Ovary (tissue), 7 donors: ENCODE measurements at regions not wholly inside any gene's neighbourhood (a gene's known extent, or its start where the extent isn't known, plus 50 kb on each side); places are given as distances from the start of the nearest gene placed in this dataset.

Source experiments
- DNase-seq, 5 donors: peaks; one replicate each; pipeline ENCODE4 v3.0.0-alpha.2; 2019 to 2020
- H3K27ac ChIP-seq, 2 donors: fragments of 200-600 bp; one replicate each; pipeline versions ENCODE4 v1.5.1 to v1.8.0; 2019 to 2022
- H3K27me3 ChIP-seq: fragments of 200-600 bp; one replicate; pipeline ENCODE4 v1.8.0; 2022
- H3K36me3 ChIP-seq: fragments of 200-600 bp; sonication (generic); one replicate; pipeline ENCODE4 v1.5.1; 2019
- H3K4me1 ChIP-seq: one replicate; pipeline ENCODE4 v1.8.1; 2013; ENCODE audit warnings: mild to moderate bottlenecking, moderate library complexity; ENCODE audit not compliant: insufficient read depth
- H3K4me3 ChIP-seq: fragments of 200-600 bp; sonication (generic); one replicate; pipeline ENCODE4 v1.5.1; 2017
- H3K9me3 ChIP-seq, 2 donors: fragments of 200-600 bp in 1 of 2; sonication (generic) in 1 of 2; one replicate each; pipeline versions ENCODE4 v1.5.1 to v1.8.1; 2013 to 2019; ENCODE audit warnings: mild to moderate bottlenecking in 1 of 2, moderate library complexity in 1 of 2
- CTCF ChIP-seq, 3 donors: fragments of 450-650 bp in 2 of 3; fragments of 200-600 bp in 1 of 3; IDR thresholded peaks; one replicate each; pipeline versions ENCODE4 v1.5.1 to v1.8.0; 2016 to 2022; ENCODE audit warnings: antibody characterized with exemption in 3 of 3, mild to moderate bottlenecking in 1 of 3
- EP300 ChIP-seq: sonication (generic); formaldehyde crosslinking; IDR thresholded peaks from one replicate; pipeline ENCODE4 v1.6.1; 2017; ENCODE audit warnings: antibody characterized with exemption
- POLR2A ChIP-seq: fragments of 450-650 bp; IDR thresholded peaks from one replicate; pipeline ENCODE4 v1.6.1; 2017; ENCODE audit warnings: antibody characterized with exemption, mild to moderate bottlenecking, moderate library complexity
- WGBS, 3 donors: extraction: QIAGEN DNeasy Blood & Tissue Kit in 1 of 3; methylation state at CpG; one replicate each; pipeline versions ENCODE4 v1.1.5 to v1.1.7; 2013 to 2017; 5-methylcytosine and 5-hydroxymethylcytosine counted together
- intact Hi-C, 4 donors: fragments of 100-400 bp; cut with DNase I; formaldehyde crosslinking; loops; one replicate each; pipeline versions ENCODE4 v1.11.0 to v1.15.1; 2022 to 2023
- donor health status: DM: no; HTN: no; CAD: no; lungs with moderate emphysema.
- donor health status: DM: no; HTN: no; CAD: no.
- donor health status: Bipolar disorder and iron deficiency.
- donor health status: DM: no; HTN: no; CAD: no.
- donor health status: DM: yes; HTN: yes; CAD: no.

DNA sequence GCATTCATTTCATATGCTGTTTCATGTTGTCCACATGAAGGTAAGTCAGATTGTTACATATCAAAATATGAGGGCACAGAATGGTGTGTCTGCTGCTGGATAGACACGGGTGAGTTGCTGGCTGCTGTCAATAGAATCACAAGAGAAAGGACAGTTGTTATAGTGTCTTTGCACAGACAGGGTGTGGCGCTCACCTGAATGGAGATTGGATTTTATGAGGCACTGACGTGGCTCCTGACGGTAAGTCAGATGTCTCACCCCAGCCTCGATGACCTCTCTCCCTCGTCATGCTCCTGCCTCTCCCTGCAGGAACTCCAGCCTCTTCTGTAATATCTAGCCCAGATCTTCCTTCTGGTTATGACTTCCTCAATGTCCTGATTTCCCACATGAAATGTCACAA, 75.4 kb upstream of the SELENOP start:
- WGBS, 3 donors, result 73 to 83% (median 81%) methylated on average over 6 of the region's 6 CpGs
- H3K27me3 ChIP-seq, result no peaks in the 10 kb centered on the region
- no peaks in the 10 kb centered on the region for H3K9me3 ChIP-seq
- H3K4me1 ChIP-seq, result no peaks in the 10 kb centered on the region
- no peak for DNase-seq
- intact Hi-C loops, result loop anchor here in 2 of 4 donors (10.0 kb wide), 3 partner anchors 82 to 1032 kb away; partner anchors contain the start of gene GHR (in 1 of the 2)
- H3K4me3 ChIP-seq, result no peak overlapping the region
- TF ChIP-seq POLR2A (no peak), EP300 (no peak), CTCF (IDR thresholded peaks at IDR 0.05) (no peak)
- H3K27ac ChIP-seq, result no peak overlapping the region
- no peaks in the 10 kb centered on the region for H3K36me3 ChIP-seq

GRCh38 chr5:42886635-42887034, 74.9 kb upstream of the SELENOP start:
- WGBS, 3 donors, result 46 to 67% (median 63%) methylated on average over 1 of the region's 1 CpG
- H3K4me3 ChIP-seq, result no peak overlapping the region
- H3K36me3 ChIP-seq, result no peaks in the 10 kb centered on the region
- TF ChIP-seq EP300, result no peak
- no peak for TF ChIP-seq POLR2A
- TF ChIP-seq CTCF (IDR thresholded peaks at IDR 0.05), result no peak
- H3K27ac ChIP-seq, result no peak overlapping the region
- no peak for DNase-seq
- no peaks in the 10 kb centered on the region for H3K9me3 ChIP-seq
- intact Hi-C loops, result loop anchor here in 2 of 4 donors (10.0 kb wide), 3 partner anchors 82 to 1032 kb away; partner anchors contain the start of gene GHR (in 1 of the 2)
- H3K27me3 ChIP-seq, result no peaks in the 10 kb centered on the region
- H3K4me1 ChIP-seq, result no peaks in the 10 kb centered on the region

DNA sequence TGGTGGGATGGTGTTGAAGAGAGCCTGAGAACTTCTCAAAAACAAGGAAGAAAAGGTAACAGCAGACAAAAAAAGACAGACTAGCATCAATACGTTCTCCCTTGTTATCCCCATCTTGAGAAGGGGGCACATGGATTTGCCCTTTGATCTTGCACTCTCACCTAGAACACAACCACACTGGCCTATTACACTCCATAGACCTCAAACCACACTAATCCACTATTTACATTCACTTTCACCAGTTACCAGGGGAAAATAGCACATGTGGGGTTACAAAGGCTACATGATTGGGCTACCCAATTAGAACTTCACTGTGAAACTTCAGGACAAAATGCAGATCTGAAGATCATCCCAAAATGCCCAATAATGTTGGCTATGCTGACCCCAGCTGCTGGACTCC, 72.6 kb upstream of the SELENOP start:
- no peaks in the 10 kb centered on the region for H3K27me3 ChIP-seq
- H3K27ac ChIP-seq, result no peak overlapping the region
- no peak for DNase-seq
- TF ChIP-seq CTCF (IDR thresholded peaks at IDR 0.05), result no peak
- intact Hi-C loops, result loop anchor here in 2 of 4 donors (10.0 kb wide), 3 partner anchors 80 to 1030 kb away; partner anchors contain the start of gene GHR (in 1 of the 2)
- H3K4me3 ChIP-seq, result no peak overlapping the region
- WGBS, 3 donors, result 79 to 87% (median 80%) methylated on average over 1 of the region's 1 CpG
- H3K9me3 ChIP-seq, result no peaks in the 10 kb centered on the region
- no peaks in the 10 kb centered on the region for H3K36me3 ChIP-seq
- H3K4me1 ChIP-seq, result no peaks in the 10 kb centered on the region

DNA sequence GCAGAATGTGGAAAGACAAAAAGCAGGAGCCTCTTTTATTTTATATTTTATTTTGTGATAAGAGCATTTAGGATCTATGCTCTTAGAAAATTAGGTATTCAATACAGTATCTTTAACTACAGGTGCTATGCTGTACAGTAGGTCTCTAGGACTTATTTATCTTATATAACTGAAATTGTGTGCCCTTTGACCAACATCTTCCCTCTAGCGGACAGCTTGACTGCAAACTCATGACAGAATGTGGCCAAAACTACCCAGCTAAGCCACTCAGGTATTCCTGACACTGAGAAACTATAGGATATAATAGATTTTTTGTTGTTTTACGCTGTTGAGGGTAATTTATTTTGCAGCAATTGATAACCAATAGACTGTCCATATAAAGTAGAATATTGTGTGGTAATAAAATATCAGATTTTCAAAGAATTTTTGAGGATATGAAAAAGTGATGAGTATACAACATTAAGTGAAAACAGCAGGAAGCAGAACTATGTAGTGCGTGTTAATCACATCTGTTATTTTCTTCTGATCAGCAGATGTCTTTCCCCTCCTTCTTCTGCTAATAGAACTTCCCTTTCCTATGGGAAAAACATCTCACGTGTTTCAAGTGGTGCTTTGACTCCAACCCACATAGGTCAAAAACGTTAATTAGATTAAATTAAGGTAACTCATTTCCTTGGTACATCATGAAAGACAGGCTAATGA, 69.9 kb upstream of the SELENOP start:
- Histone ChIP-seq H3K4me3 (no peak overlapping the region), H3K27ac (no peak overlapping the region)

More for the DNA sequence above, 69.9 kb upstream of the SELENOP start:
- H3K36me3 ChIP-seq, result no peaks in the 10 kb centered on the region
- TF ChIP-seq CTCF (IDR thresholded peaks at IDR 0.05) (no peak), EP300 (no peak), POLR2A (no peak)
- no peaks in the 10 kb centered on the region for H3K27me3 ChIP-seq
- DNase-seq, result no peak
- no peaks in the 10 kb centered on the region for H3K9me3 ChIP-seq
- intact Hi-C loops, result loop anchor here in 2 of 4 donors (10.0 kb wide), 3 partner anchors 77 to 1027 kb away; partner anchors contain the start of gene GHR (in 1 of the 2)
- H3K4me1 ChIP-seq, result no peaks in the 10 kb centered on the region
- WGBS, 3 donors, result 77 to 83% (median 82%) methylated on average over 5 of the region's 5 CpGs
